ENCODE measurements at regions not wholly inside any gene's neighbourhood (a gene's known extent, or its start where the extent isn't known, plus 50 kb on each side); places are given as distances from the start of the nearest gene placed in this dataset.

GRCh38 chr15:26378304-26378703 lies 394.6 kb downstream of the GABRB3 start:
- ChIA-PET POLR2A (no interaction called here), RAD21 (ENCODE audit: low non-redundant PET in 1 of 2, low total read pairs in 2 of 2, uncharacterized antibody in 2 of 2, unreplicated experiment in 2 of 2) (no interaction called here), CTCF (no interaction called here)
- DNase-seq (ENCODE audit: low read depth, low spot score) (no peak), ATAC-seq (no peak)
- no peaks in the 10 kb centered on the region for H3K9me2 ChIP-seq (ENCODE audit: insufficient read depth)
- H3K4me2 ChIP-seq (ENCODE audit: low read length) = no peak overlapping the region
- no peak overlapping the region for H3K9ac ChIP-seq (ENCODE audit: low read length)
- no peaks in the 10 kb centered on the region for H3K27me3 ChIP-seq (ENCODE audit: insufficient read depth, low read length)
- no TSS peak for BruUV-seq (replicated peaks)
- no peaks in the 10 kb centered on the region for H4K20me1 ChIP-seq (ENCODE audit: insufficient read depth)
- no peaks in the 10 kb centered on the region for H3K4me1 ChIP-seq (ENCODE audit: control insufficient read depth in 1 of 2, insufficient read depth in 2 of 2, low read length in 2 of 2)
- H3K79me2 ChIP-seq (ENCODE audit: insufficient read depth, low read length) = no peaks in the 10 kb centered on the region
- H3K36me3 ChIP-seq (ENCODE audit: control insufficient read depth in 1 of 2, insufficient read depth in 2 of 2, low read length in 2 of 2) = no peaks in the 10 kb centered on the region
- no peak overlapping the region for H3K27ac ChIP-seq (ENCODE audit: low read depth, low read length)
- H2AFZ ChIP-seq (ENCODE audit: low read depth, low read length, poor library complexity, severe bottlenecking) = no peak overlapping the region
- no peak overlapping the region for H3K4me3 ChIP-seq (replicated peaks in 1 of 2; ENCODE audit: low read depth in 1 of 2, low read length in 2 of 2)
- TF ChIP-seq CEBPB (IDR thresholded peaks at IDR 0.05; ENCODE audit: low read depth) (no peak), EGR1 (IDR thresholded peaks at IDR 0.05; ENCODE audit: low read depth) (no peak), REST (IDR thresholded peaks at IDR 0.05; ENCODE audit: low read depth) (no peak), ZBTB33 (IDR thresholded peaks at IDR 0.05; ENCODE audit: extremely low read depth, insufficient replicate concordance, low read length) (no peak), ZFX (IDR thresholded peaks at IDR 0.05) (no peak), CBX3 (IDR thresholded peaks at IDR 0.05; ENCODE audit: low read depth) (no peak), ELF1 (IDR thresholded peaks at IDR 0.05; ENCODE audit: borderline replicate concordance, low read depth) (no peak), YY1 (IDR thresholded peaks at IDR 0.05; ENCODE audit: extremely low read depth, insufficient replicate concordance, low read depth, low read length) (no peak), POLR2AphosphoS5 (IDR thresholded peaks at IDR 0.05; ENCODE audit: low read depth, low read length) (no peak), SP1 (IDR thresholded peaks at IDR 0.05; ENCODE audit: low read depth) (no peak), POLR2A (IDR thresholded peaks at IDR 0.05; ENCODE audit: borderline replicate concordance, extremely low read depth, insufficient read depth, insufficient read length) (no peak), FOSL1 (IDR thresholded peaks at IDR 0.05; ENCODE audit: low read depth) (no peak), ATF3 (IDR thresholded peaks at IDR 0.05) (no peak), ZNF274 (IDR thresholded peaks at IDR 0.05; ENCODE audit: low read depth, low read length) (no peak)
- peaks cover 29 to 32% of the 10 kb centered on the region in 2 experiments; a peak in 2 of 4 replicates for H3K9me3 ChIP-seq (ENCODE audit: control insufficient read depth in 1 of 2, insufficient read depth in 1 of 2, low read depth in 1 of 2, low read length in 2 of 2)
- intact Hi-C loops (cut with micrococcal nuclease) = no loop called here
